GM18502 (cell line): ENCODE measurements at regions not wholly inside any gene's neighbourhood (a gene's known extent, or its start where the extent isn't known, plus 50 kb on each side); places are given as distances from the start of the nearest gene placed in this dataset.

Experiments
- ATAC-seq: cut with Tn5 transposase; IDR thresholded peaks from one replicate; pipeline ENCODE4 v1.9.1; 2021; ENCODE audit warnings: mild to moderate bottlenecking; ENCODE audit not compliant: unreplicated experiment, poor library complexity

GRCh38 chr2:129777762-129778583, 201.5 kb upstream of the RAB6C start:
- no peak for ATAC-seq

GRCh38 chr2:129778584-129778877, 200.9 kb upstream of the RAB6C start:
- ATAC-seq: no peak

- no peak for ATAC-seq
Observed at GRCh38 chr2:129779783-129780182, 199.7 kb upstream of the RAB6C start.

GRCh38 chr2:129780316-129781270, 198.9 kb upstream of the RAB6C start:
- ATAC-seq: no peak

DNA sequence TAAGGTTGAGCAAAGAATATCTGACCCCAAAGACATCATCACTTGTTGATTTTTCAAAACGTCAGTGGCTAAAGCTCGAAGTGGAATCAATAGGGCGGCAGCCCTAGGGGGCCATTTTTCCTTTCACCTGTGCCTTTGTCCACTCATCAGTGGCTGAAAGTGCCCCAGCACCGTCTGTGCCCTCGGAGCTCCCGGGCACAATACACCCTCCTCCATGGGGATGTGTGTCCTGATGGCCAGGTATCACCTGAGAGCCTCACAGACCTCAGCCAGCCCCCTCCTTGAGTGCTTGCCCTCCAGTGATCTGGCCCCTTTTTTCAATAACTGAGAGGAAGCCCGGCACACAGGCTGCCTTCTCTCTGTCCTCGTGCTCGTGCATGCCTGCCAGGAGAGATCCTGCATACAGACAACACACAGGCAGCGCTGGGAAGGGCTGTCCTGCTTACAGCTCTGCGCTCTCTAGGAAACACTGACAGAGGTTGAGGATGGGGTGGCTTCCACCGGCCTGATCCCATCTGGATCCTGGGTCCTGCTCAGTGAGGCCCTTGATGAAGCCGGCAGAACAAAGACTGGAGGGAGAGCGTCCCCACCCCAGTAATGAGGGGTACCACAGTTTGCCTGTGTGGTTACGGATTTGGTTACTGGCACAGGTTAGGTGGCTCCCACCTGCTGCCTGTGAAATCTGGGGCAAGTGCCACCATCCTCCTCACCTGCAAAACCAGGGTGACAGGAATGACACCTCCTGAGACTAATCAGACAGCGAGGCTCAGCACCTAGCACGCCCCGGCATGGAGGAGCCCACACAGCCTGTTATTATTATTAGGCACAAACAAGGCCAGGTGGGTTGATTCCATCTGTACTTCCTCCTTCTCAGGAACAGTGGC, 197.5 kb upstream of the RAB6C start:
- ATAC-seq: no peak

DNA sequence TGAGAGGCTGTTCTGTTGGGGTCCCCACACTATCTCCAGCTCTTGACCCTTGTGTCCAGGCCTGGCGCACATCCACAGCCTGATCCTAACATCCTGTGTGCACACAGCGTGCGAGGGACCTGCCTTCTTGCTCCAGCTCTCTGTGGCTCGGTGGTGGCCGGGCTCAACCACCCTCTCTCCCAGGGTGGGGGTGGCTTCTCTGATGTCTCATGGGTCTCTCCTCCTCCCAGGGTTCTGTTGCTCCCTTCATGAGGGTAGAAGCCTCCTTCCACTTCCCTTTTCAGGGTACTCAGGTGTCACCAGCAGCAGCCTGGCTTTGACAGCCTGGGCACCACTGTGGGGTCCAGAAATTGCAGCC, 196.9 kb upstream of the RAB6C start:
- no peak for ATAC-seq

- no peak for ATAC-seq
Observed at GRCh38 chr2:129784486-129784885, 195.0 kb upstream of the RAB6C start.

DNA sequence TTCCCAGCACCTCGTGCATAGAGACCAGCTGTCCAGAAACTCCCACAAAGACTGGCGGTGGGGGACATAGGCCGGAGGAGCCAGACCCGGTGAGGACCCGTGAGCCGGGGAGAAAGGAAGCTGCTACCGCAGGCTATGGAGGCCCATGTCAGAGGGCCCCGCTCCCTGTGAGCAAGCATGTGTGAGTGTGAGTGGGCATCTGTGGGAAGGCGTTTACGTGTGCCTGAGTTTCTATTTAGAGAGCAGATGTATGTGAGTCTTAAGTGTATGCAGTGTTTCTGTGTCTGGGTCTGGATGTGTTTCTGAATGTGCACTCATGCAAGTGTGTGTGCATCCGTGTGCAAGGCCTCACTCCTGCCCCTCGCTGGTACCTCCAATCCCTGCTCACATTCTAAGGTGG, 187.8 kb upstream of the RAB6C start:
- no peak for ATAC-seq

- no peak for ATAC-seq
Observed at GRCh38 chr2:129793431-129793902, 186.0 kb upstream of the RAB6C start.

- no peak for ATAC-seq
Observed at GRCh38 chr2:129794116-129794515, 185.3 kb upstream of the RAB6C start.

GRCh38 chr2:129794540-129794939, 184.9 kb upstream of the RAB6C start:
- no peak for ATAC-seq

DNA sequence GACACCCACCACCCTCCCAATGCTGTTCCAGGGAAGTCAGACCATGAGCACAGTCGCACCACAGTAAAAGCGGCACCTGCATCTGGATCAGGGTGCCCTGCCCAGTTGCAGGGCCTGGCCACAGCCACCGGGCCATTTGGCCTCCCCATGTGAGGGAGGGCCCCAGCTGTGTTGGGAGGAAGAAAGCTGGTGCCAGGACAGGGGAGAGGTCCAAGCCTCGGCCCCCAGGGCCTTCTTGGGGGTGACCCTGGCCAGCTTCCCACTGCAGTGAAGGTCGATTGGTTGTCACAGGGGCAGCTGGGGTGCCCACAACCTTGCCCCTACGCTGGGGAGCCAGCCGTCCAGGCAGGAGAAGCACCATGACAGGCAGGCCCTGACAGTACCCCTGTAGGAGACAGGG, 183.2 kb upstream of the RAB6C start:
- ATAC-seq: no peak

- ATAC-seq: no peak
Observed at GRCh38 chr2:129796801-129797488, 182.5 kb upstream of the RAB6C start.

- ATAC-seq: no peak
Observed at GRCh38 chr2:129797489-129798300, 181.8 kb upstream of the RAB6C start.

DNA sequence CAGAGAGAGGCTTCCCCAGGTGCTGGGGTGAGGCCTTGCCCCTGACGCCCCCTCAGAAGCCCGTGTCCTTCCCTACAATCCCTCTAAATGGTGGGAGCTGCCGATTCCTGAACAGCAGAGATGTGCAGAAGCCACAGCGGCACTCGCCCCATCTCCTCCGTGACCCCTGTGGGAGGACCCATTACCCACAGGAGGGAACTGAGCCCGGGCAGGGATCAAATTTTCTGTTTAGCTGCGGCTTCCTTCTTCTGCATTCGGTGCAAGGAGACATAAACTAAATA, 181.2 kb upstream of the RAB6C start:
- ATAC-seq: no peak

GRCh38 chr2:129798626-129799025, 180.8 kb upstream of the RAB6C start:
- ATAC-seq: no peak

DNA sequence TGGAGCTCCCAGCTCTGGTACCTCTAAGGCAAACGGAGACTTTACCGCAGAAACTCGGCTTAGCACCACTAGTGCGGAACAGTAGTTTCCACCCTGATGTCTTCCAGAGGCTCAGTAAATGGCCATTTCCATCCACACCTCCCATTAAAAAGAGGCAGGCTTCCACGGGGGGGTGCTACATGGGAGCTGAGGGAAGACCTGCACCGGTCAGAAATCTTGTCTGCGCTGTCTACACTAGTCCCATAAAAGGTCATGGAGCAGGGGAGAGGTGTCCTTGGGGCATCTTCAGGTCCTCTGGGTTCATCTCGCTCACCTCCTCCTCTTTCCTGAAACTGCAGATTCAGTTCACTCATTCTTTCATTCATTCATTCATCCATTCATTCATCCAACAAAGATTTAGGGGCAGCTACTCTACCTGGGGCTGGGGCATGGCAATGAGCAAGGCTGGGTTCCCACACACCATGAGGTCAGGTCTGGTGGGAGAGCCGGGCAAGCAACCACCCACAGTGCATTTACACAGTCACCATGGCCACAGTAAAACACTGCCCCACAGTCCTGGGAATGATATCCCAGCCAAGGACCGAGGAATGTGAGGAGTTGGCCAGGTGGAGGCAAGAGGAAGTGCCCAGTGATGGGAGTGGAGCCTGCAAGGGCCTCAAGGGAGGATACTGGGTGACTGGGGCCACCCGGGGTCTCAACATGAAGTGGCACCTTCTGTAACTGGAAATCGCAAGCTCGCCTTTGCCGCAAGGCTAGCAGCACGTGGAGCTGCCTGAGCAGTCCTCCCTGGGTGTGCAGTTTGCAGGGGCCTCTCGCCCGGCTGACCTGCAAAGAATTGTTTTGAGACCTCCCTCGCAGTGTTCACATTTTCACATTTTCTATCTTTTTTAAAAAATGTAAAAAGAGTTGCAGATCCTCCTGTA, 180.2 kb upstream of the RAB6C start:
- ATAC-seq: no peak

- no peak for ATAC-seq
Observed at GRCh38 chr2:129800285-129800684, 179.2 kb upstream of the RAB6C start.
